Left ventricle myocardium superior (tissue), 1 donor: ENCODE measurements at regions not wholly inside any gene's neighbourhood (a gene's known extent, or its start where the extent isn't known, plus 50 kb on each side); places are given as distances from the start of the nearest gene placed in this dataset.
"Not testable (repeated sequence)": the region's sequence is repeated elsewhere in the genome, so short reads cannot be mapped to it uniquely, and the experiment has no call there.

Source experiments
- ATAC-seq: fragments of 200-7000 bp; cut with Tn5 transposase; one replicate; pipeline ENCODE4 v1.9.1; 2020; ENCODE audit warnings: mild to moderate bottlenecking, moderate library complexity
- DNase-seq: peaks from one replicate; pipeline ENCODE4 v3.0.0-alpha.2; 2020
- intact Hi-C: fragments of 100-400 bp; cut with micrococcal nuclease; formaldehyde crosslinking; loops from one replicate; pipeline ENCODE4 v1.11.0; 2022
- donor health status: DM: no; HTN: yes; CAD: no; lungs with severe emphysema.

- no peak for ATAC-seq
- DNase-seq: no peak
- intact Hi-C loops: no loop called here
These were observed 246.7 kb downstream of the HS3ST3B1 start for GRCh38 chr17:14547556-14547955.

- DNase-seq (no peak), ATAC-seq (no peak)
- intact Hi-C loops: no loop called here
These were observed 246.1 kb downstream of the HS3ST3B1 start for GRCh38 chr17:14547016-14547415.

GRCh38 chr17:14545156-14545906, 244.4 kb downstream of the HS3ST3B1 start:
- DNase-seq (no peak), ATAC-seq (no peak)
- intact Hi-C loops: no loop called here

GRCh38 chr17:14541714-14542113, 240.8 kb downstream of the HS3ST3B1 start:
- intact Hi-C loops: no loop called here

DNA sequence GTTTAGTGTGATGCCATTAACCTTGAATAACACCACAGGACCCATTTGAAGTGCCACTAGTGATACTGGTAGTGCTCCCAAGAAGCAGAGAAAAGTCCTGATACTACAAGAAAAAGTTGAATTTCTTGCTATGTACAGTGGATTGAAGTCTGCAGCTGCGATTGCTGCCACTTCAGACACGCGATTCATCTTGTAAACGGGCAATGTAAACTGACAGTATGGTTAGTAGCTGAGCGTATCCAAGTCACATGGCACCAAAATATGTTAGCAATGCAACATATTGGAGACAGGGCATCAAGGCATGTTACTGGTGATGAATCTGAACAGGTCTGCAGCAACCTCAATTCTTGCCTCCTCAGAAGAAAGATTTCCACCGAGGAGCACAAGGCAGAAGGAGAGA, 238.9 kb downstream of the HS3ST3B1 start:
- ATAC-seq (no peak), DNase-seq (no peak)
- intact Hi-C loops: no loop called here

More at GRCh38 chr17:14541714-14542113, 240.8 kb downstream of the HS3ST3B1 start:
- DNase-seq (no peak), ATAC-seq (no peak)

DNA sequence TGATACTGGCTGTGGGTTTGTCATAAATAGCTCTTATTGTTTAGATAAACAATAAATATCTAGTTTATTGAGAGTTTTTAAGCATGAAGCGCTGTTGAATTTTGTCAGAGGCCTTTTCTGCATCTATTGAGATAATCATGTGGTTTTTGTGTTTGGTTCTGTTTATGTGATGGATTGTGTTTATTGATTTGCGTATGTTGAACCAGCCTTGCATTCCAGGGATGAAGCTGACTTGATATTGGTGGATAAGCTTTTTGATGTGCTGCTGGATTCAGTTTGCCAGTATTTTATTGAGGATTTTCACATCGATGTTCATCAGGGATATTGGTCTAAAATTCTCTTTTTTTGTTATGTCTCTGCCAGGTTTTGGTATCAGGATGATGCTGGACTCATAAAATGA, 231.4 kb downstream of the HS3ST3B1 start:
- DNase-seq, intact Hi-C loops, ATAC-seq: not testable (repeated sequence)

DNA sequence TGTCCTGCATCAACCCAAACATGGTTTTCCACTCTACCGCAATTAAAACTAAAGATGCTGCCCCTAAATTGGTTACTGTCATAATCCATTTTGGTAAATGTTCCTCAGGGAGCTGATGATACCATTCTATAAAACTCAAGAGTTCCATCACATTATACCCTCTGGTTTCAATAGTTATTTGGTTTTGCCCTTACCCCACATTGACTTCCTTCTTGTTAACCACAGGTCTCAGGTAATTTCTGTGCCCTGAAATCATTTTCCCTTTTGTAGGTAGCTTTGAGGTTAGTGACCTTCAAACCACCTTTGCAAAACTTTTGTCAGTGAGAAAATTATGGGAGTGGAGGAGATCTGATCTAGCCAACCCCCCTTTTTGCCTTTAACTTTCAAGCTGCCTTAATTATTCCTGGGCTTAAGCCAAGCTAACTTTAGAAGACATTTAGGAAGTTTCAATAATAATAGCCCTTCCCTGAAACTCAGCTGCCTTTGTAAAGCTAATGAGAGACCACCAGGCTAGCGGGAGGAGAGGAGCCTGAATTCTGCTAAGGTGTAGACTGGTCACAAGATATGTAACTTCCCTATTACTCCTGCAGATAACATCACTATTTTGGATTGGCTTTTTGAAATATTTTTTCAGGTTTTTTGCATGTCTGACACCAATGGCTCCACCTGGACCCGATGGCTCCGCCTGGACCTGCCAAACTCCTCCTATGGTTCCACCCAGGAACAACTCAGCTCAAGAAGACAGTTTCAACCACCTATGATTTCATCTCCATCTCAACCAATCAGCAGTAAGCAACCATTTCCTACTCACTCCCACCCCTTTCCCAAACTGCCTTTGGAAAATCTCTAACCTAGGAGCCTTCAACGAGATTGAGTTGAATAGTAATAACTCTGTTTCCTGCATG, 224.9 kb downstream of the HS3ST3B1 start:
- ATAC-seq: no peak
- DNase-seq: no peak
- intact Hi-C loops: no loop called here

DNA sequence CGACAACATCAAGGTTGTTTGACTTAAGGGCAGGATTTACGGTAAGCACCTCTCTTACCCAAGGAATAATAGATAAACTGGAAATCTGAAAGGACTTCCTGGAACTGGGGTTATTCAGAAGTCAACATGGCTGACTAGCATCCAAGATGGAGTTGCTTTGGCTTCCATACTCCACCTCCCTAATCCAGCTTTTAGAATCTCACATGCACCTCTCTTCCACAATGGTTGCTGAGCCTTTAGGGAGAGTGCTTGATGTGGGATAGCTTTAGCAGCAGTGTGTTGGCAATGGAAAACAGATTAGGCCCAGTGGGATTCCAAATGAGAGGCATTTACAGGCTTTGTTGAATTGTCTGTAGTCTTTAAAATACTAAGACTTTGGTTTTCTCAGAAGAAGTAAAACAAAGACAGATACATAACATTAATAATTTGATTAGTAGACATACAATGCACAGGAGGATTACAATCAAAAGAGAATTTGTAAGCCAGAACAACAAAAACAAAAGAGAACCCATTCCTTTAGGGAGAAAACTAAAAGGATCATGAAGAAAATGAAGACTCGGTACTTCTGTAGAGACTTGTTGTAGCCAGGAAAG, 222.0 kb downstream of the HS3ST3B1 start:
- no peak for DNase-seq
- intact Hi-C loops: no loop called here
- no peak for ATAC-seq

- intact Hi-C loops, ATAC-seq, DNase-seq: not testable (repeated sequence)
These were observed 218.0 kb downstream of the HS3ST3B1 start for GRCh38 chr17:14518919-14519318.

GRCh38 chr17:14514973-14515372, 214.1 kb downstream of the HS3ST3B1 start:
- DNase-seq: no peak
- ATAC-seq: no peak
- intact Hi-C loops: no loop called here

DNA sequence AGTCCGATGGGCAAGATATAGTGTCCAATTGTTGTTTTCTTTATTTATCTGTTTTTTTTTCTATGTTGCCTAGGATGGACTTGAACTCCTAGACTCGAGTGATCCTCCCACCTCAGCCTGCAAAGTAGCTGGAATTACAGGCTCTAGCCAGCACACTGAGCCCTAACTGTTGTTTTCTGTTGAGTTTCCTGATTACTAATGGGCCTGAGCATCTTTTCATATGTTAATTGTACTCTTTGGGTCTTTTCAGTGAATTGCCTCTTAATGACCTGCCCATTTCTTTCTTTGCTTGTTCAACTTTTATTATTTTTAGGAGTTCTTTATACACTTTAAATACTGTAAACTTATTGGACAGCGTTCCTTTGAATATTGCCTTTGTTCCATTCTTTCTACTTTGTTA, 213.0 kb downstream of the HS3ST3B1 start:
- intact Hi-C loops: no loop called here
- DNase-seq: no peak
- ATAC-seq: no peak

GRCh38 chr17:14510136-14510535, 209.3 kb downstream of the HS3ST3B1 start:
- no peak for DNase-seq
- ATAC-seq: no peak

GRCh38 chr17:14508156-14508555, 207.3 kb downstream of the HS3ST3B1 start:
- DNase-seq (no peak), ATAC-seq (no peak)
- intact Hi-C loops: no loop called here

More at GRCh38 chr17:14510136-14510535, 209.3 kb downstream of the HS3ST3B1 start:
- intact Hi-C loops: no loop called here

DNA sequence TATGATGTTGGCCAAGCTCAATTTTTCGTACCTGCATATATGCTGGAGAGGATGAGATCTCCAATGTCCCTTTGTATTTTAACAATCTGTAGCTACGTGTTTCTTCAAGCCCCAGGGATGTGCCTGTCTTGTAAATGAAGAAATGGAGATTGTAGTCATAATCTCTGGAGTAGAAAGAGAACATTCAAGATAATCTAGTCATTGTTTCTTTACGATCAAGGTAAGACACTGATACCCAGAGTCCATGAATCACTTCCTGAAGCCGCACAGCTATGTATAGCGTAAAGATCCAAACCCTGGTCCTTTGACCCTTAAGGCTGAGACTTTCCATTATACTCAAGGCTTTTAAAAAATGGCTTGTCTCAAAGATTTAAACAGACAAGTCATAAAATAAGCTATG, 205.5 kb downstream of the HS3ST3B1 start:
- intact Hi-C loops: no loop called here

DNA sequence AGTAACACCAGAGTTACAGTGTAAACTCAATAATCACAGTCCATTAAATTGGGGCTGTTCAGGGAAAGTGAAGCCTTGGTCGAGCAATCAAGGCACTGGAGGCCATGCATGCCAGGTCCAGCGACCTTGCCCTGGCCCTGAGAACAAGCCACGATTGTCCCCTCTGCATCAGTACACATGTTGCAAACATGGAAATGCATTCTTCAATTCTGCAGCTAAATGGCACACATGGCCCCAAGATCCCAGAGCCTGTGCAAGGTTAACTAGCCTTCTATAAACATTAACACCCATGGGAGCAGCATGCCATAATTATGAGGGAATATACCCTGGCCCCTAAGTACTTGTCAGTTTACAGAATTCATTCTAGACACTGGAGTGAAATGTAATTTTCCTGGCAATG, 204.7 kb downstream of the HS3ST3B1 start:
- no peak for ATAC-seq
- no peak for DNase-seq
- intact Hi-C loops: no loop called here

More for the DNA sequence above, 205.5 kb downstream of the HS3ST3B1 start:
- no peak for ATAC-seq
- DNase-seq: no peak

DNA sequence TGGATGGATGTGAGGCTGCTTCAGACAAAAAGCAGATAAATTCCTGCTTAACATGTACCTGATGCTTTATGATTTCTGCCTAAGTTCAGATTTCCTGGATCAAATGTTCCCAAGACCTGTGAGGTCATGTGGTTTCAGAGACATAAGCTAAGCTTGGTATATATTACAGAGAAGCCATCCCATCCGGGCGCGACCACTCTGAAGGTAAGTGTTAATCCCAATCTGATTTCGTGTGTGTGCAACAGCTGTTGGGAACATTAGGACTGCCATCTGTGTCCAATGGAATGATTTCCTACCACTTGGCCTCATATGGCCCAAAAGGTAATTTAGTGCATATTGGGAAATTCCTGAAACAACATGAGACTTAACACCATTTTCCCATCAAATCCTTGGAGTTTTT, 199.1 kb downstream of the HS3ST3B1 start:
- DNase-seq: no peak
- intact Hi-C loops: no loop called here
- ATAC-seq: no peak

DNA sequence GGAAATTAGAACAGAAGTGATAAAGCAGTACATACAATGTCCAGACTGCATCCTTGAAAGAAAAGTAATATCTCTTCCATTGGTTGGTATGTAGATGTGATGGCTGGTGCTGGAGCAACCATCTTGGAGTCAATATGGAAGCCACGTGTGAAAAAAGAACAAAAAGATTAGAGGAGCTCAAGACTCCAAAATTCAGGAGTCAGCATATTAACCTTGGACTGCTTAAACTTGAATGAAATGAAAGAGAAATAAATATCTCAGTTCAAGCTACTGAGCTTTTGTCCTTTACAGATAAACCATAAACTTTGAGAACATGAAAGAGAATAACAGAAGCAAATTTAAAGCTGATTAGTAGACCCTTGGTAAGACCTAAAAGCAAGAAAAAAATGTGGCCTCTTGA, 197.9 kb downstream of the HS3ST3B1 start:
- no peak for DNase-seq
- intact Hi-C loops: no loop called here
- ATAC-seq: no peak

GRCh38 chr17:14494161-14494560, 193.3 kb downstream of the HS3ST3B1 start:
- intact Hi-C loops: no loop called here
- DNase-seq (no peak), ATAC-seq (no peak)

- intact Hi-C loops: no loop called here
- DNase-seq (no peak), ATAC-seq (no peak)
These were observed 189.1 kb downstream of the HS3ST3B1 start for GRCh38 chr17:14489986-14490385.

DNA sequence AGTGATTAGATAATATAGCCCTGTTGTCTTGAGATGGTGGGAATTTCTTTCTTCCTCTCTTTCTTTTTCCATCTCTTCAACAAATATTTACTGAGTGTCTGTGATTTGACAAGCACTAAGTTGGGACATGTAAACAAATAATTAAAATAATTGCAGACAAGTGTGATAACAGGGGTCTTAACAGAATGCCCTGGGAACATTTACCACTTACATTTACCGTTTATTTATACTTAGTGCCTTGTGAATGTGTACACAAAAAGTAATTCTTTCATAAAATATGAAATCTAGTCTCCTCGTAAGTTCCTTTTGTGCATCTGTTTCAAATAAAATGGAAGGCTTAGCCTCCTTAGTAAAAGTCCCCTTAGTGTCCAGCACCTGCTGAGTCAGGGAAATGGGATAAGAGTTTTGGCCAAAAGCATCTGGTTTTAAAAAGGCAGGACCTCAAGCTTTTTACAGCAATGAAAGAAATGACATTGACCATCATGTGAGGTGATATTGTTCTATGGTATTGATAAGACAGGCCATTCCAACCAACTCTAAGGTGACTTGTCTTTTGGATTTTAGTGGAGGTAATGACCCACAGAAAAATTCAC, 188.2 kb downstream of the HS3ST3B1 start:
- no peak for DNase-seq
- no peak for ATAC-seq
- intact Hi-C loops: no loop called here
